ENCODE measurements at regions not wholly inside any gene's neighbourhood (a gene's known extent, or its start where the extent isn't known, plus 50 kb on each side); places are given as distances from the start of the nearest gene placed in this dataset.
"Not testable (repeated sequence)": the region's sequence is repeated elsewhere in the genome, so short reads cannot be mapped to it uniquely, and the experiment has no call there.

DNA sequence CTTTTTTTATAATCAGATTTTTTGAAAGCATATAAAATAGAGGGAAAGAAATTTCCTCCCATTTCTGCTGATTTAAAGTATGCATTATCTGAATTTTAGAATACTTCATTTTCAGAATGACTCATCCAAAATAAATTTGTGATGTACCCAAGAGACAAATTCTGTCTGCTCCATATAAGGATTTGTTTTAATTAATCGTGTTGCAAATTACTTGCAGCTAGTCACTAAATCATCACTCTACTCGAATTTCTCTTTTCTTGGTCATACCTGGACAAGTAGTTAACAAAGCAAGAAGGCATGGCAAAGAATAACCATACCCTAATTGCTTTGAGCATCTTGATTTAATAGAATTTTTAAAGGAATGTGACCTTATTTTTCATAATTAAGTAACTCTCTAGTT is 284.1 kb upstream of the GRAMD2B start:
- DNase-seq, result no peak

DNA sequence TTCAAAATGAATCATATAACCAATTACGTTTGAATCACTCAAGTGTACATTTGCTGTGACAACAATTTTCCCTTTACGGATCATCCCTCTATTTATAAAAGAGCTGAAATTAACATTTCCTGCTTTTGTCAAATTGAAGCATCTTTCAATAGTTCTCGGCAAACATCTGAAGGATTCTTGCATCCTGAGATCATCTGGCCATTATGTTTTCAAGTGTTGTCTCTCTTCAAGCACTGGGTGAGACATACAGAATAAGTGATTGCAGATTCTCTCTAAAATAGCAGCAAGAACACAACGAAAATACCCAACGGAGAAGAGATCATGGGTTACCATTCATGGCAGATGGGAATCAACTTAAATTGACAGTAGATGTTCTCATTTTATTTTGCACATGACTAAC is 283.4 kb upstream of the GRAMD2B start:
- DNase-seq, result no peak

DNA sequence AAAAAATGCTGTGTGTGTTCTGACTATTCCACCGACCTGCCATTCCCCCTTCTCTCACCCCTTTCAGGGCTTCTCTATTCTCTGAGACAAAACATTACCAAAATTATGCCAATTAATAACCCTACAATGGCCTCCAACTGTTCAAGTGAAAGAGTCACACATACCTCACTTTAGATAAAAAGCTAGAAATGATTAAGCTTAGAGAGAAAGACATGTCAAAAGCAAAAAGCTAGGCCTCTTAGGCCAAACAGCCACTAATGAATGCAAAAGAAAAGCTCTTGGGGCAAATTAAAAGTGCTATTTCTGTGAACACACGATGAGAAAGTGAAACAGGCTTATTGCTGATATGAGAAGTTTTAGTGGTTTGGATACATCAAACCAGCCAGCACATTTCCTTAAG is 279.6 kb upstream of the GRAMD2B start:
- no peak for DNase-seq

DNA sequence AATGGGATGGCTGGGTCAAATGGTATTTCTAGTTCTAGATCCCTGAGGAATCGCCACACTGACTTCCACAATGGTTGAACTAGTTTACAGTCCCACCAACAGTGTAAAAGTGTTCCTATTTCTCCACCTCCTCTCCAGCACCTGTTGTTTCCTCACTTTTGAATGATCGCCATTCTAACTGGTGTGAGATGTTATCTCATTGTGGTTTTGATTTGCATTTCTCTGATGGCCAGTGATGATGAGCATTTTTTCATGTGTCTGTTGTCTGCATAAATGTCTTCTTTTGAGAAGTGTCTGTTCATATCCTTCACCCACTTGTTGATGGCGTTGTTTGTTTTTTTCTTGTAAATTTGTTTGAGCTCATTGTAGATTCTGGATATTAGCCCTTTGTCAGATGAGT is 272.9 kb upstream of the GRAMD2B start:
- DNase-seq, result not testable (repeated sequence)

DNA sequence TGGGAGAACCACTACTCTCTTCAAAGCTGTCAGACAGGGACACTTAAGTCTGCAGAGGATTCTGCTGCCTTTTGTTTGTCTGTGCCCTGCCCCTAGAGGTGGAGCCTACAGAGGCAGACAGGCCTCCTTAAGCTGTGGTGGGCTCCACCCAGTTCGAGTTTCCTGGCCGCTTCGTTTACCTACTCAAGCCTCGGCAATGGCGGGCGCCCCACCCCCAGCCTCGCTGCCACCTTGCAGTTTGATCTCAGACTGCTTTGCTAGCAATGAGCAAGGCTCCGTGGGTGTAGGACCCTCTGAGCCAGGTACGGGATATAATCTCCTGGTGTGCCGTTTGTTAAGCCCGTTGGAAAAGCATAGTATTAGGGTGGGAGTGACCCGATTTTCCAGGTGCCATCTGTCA is 267.9 kb upstream of the GRAMD2B start:
- not testable (repeated sequence) for DNase-seq

DNA sequence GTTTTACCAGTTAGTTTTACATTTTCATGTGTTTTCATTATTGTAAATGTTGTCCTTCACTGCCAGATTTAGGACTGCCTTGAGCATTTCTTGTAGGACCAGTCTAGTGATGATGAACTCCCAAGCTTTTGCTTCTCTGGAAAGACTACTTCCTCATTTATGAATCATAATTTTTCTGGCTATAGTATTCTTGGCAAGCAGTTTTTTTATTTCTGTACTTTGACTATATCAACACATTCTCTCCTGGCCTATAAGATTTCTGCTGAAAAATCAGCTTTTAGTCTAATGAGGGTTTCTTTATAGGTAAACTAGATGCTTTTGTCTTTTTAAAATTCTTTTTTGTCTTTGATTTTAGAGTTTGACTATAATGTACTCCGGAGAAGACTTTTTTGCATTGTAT is 256.8 kb upstream of the GRAMD2B start:
- DNase-seq, result no peak

DNA sequence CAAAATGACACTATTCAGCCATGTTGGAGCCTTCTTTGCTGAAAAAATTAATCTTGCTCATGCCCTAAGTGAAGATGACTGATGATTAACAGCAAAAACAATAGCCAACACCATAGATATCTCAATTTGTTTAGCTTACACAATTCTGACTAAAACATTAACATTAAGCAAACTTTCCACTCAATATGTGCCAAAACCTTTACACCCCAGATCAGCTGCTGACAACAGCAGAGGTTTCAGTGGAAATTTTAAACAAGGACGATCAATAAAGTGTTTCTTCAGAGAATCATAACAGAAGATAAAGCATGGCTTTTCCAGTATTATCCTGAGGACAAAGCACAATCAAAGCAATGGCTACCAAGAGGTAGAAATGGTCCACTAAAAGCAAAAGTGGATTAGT is 254.4 kb upstream of the GRAMD2B start:
- no peak for DNase-seq

DNA sequence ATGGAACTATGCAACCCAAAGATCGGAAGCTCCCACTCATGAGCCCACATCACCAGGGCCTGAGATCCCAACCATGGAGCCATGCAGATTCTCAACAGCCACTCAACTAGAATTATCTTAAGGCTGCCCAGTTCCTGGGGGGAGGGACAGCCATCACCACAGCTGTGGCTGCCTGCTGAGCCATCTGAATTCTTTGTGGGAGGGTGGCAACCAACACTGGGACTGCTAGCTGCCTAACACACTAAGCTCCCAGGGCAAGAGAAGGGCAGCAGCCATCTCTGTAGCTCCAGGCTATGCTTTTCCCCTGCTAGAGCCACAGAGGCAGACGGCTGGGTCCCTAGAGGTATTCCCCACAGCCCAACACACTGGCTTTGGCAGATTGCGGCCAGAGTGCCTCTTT is 251.3 kb upstream of the GRAMD2B start:
- DNase-seq, result no peak

DNA sequence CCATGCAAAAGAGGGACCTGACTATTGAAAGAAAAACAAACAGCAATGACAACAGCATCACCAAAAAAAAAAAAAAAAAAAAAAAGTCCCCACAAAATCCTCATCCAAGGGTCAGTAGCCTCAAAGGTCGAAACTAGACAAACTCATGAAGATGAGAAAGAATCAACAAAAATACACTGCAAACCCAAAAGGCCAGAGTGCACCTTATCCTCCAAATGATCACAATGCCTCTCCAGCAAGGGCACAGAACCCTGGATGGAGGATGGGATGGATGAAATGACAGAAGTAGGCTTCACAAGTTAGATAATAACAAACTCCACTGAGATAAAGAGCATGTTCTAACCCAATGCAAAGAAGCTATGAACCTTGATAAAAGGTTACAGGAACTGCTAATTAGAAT is 250.4 kb upstream of the GRAMD2B start:
- no peak for DNase-seq

DNA sequence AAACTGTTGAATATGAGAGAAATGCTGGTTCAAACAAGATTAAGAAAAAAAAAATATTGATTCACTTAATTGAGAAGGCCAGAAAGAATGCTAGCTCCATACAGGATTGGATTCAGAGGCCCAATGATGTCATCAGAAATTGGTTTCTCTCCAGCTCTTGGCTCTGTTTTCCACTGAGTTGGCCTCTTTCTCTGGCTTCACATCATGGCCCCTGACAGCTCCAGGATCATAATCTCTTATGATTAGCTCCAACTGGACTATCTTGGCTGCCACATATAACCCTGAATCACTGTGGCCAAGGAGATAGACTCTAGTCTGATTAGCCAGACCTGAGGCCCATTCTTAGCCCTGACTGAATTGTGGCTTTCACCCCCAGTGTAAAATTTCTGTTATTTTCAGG is 244.7 kb upstream of the GRAMD2B start:
- DNase-seq, result no peak

DNA sequence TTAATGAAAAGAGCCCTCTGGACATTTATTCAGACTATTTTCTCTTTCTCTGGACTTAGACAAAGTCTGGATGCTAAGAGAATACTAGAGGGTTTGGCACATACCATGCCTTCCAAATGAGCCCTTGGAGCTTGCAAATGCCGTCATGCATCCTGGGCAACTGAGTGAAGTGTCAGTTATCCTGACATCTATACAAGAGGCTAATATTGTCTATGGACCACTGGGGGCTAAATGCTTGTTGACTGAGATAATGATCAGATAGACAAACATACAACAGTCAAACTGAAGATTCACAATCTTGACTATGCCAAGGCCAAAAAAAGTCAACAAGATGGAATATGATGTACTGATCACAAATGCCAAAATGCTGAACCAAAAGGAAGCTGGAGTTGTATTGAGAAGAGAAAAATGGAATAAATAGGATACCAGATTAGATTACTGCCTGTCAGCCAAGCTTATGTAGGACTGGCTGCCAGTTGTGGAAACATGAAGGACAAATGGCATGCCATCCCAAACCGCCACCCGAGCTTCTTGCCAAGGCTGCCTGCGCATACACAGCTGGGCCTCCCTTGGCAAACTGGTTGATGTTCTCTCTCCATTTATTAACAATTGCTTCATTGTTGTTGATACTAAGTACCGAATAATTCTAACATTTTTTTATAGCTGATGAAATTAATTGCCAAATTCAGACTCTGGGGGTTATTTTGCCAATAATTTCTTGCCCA is 240.1 kb upstream of the GRAMD2B start:
- DNase-seq, result no peak

DNA sequence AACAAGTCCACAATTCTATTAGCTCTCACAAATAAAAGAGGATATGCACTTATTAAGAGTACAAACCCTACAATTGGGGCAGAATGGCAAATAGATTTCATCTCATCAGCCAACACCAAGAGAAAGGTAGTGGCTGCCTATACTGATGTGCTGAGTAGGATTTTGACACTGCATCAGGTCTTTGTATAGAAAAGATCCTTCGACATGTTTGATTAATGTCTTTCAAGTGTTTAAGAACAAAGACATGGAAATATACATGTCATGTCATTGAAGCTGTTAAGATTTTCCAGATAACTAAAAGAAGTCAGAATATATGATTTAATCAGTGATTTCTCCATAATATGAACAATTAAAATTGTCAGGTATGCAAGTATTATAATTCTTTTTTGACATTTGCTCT is 238.7 kb upstream of the GRAMD2B start:
- DNase-seq, result no peak

DNA sequence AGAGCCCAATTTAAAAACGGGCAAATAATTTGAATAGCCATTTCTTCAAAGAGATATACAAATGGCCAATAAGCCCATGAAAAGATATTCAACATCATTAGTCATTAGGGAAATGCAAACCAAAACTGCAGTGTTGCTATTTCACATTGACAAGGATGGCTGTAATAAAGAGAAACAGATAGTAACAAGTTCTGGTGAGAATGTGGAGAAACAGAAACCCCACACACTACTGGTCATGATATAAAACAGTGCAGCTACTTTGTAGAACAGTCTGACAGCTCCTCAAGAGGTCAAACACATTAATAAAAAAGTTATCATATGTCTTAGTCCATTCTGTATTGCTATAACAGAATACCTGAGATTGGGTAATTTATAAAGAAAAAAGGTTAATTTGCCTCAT is 237.0 kb upstream of the GRAMD2B start:
- DNase-seq, result no peak

DNA sequence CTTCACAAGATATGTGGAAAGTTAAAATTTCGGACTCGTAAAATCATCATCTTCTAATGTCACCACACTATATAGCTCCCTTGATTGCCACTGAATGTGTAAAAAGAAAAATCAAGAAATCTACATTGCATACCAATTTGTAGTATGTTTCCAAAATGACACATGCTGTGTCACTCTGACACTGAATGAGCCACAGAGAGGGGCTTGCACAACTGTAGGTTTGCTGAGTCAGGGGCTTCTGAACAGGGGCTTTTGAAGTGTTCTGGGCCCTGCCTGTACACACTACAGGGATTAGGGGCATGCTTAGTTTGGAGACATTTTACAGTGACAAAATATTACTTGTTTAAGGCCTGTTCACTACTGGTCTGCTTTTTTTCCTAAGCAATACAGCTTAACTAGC is 234.4 kb upstream of the GRAMD2B start:
- DNase-seq, result no peak

DNA sequence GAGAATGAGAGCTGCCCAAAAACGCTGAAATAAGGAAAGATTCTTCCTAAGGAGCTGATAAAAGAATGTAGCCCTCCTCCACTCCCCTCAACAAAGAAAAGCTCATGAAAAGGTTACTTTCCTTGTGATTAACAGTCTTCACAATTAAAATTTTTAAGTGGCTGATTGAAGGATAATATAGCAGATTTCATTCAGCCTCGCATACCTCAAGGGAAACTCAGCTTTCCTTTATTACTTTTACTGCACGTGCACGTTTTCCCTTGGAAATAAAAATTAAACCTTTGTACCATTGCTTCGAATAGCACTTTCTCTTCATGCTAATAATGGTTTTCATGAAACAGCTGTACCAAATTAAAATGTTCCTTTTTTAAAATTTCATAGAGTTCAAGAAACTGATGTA is 234.0 kb upstream of the GRAMD2B start:
- DNase-seq, result no peak

DNA sequence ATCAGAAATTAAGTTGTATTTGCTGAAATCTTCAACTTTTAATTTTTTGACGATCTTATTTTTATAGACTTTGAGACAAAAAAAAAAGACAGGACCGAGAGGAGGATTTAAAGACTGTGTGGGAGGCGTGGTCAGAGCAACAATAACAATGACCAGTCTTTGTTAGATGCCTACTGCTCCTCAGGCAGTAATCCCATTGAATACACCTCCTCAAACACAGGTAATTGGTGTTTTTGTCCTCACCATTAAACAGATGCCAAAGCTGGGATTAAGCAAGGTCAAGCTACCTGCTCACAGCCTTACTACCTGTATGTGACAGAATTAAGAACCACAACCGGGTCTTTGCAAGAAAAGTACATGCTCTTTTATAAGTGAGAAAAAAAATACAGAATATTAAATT is 233.3 kb upstream of the GRAMD2B start:
- no peak for DNase-seq

DNA sequence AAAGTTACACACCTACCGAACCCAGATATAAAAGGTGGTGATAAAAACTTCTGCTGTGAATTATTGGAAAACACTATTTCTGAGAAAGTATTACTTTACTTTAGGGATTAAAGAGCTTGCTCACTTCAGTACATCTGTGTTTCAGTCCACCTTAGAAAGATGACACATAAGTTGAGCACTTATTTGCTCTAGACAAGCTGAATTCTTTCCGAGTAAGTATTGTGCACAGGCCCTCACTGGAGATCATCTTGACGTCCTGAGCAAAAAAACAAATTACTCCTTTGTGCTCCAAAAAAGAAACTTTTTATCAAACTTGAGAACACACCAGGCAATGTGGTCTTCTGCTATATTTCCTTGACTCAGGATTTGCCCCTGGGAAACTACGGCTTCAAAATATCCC is 231.0 kb upstream of the GRAMD2B start:
- no peak for DNase-seq

DNA sequence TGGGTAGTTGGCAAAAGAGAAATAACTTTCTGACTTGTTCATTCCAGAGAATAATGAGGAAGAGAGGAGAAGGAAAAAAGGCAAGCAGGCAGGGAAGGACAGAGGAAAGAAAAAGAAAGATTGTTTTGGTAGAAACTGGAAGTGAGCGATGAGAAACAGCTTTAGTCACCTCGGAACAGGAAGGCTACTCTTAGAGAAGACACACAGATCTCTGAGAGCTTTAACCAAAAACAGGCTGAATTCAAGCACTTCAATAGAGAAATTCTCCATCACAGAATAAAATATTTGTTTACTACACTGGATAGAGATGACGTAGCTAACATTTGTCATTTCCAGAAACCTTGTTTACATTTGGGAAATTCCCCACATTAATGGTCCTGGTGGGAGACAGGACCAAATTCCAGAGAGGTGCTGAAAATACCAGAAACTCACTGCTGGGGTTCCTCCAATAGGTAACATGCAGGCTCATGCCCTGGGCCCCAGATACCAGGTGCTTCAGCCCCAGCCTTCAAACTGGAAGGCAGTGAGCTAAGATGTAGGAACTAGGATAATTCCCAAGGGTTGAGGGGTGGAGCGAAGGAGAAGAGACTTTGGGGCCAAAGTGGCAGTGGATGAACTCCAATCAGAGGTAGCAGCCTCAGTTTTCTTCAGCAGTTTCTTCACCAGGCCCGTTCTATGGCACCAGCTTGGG is 227.7 kb upstream of the GRAMD2B start:
- no peak for DNase-seq

DNA sequence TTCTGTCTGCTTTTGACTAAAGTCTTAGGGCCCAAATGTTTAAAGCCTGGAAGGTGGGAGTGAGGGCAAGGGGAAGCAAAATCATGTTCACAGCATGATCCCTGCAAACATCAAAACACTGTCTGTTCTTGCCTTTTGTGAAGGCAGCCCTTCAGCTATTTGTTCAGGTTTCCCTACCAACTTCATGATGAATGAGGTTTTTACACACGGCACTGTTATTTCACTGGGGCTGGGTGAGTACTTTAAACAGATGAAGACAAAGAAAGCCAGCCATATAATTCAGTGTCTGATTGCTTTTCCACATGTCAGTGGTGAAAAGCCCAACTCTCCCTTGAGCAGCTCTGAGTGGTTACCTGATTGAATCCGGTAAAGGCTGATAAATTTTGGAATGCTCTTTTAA is 224.7 kb upstream of the GRAMD2B start:
- no peak for DNase-seq

DNA sequence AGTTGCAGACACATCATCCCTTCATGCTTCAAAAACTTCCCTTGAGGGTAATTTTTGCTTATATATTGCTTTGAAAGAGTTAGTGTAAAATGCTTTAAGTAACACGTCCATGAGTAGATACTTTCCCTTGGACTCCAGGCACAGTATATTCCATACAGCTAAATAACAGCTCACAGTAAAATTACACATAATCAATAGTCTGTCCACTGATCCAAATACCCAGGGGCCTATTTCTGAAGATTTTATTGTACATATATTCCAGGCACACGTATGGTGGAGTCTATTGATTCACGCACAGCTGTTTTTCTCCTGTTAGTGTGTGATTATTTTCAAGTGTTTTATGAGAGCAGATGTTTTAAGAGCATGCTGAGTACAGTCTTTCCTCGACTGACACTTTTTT is 223.7 kb upstream of the GRAMD2B start:
- no peak for DNase-seq

DNA sequence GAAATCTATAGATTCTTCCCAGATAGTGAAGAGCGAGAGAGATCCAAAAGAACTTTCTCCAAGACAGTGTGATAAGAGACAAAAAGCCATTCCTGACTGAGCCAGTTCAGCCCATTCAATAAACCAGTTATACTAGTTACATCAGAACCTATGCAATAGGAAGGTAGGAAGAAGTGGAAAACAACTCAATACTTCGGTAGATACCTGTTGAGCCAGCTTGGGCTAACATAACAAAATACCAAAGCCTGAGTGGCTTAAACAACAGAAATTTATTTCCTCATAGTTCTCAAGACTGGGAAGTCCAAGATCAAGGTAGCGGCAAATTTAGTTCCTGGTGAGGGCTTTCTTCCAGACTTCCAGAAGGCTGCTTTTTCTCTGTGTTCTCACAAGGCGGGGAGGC is 214.5 kb upstream of the GRAMD2B start:
- DNase-seq, result no peak

DNA sequence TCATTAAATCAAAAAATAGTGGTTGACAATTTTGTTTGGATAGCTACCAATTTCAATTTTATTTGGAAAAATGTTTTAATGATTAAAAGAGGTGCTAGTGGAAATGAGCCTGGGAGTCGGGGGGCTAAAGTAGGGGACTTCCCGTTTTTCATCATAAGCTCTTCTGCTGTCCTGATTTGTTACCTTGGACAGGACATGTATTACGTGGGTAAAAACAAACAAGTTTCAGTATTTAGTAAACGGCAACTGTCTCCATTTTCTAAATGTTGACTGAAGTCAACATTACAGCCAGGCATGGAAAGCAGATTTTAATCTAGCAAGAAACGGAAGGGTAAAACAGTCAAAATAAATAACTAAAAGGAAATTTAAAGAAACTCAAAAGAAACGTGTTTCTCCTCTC is 212.3 kb upstream of the GRAMD2B start:
- no peak for DNase-seq

DNA sequence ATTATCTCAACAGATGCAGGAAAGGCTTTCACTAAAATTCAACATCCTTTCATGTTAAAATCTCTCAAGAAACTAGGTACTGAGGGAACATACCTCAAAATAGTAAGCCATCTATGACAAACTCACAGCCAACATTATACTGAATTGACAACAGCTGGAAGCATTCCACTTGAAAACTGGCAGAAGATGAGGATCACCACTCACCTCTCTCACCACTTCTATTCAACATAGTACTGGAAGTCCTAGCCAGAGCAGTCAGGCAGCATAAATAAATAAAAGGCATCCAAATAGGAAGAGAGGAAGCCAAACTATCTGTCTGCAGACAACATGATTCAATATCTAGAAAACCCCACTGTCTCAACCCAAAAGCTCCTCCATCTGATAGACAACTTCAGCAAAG is 203.6 kb upstream of the GRAMD2B start:
- no peak for DNase-seq

DNA sequence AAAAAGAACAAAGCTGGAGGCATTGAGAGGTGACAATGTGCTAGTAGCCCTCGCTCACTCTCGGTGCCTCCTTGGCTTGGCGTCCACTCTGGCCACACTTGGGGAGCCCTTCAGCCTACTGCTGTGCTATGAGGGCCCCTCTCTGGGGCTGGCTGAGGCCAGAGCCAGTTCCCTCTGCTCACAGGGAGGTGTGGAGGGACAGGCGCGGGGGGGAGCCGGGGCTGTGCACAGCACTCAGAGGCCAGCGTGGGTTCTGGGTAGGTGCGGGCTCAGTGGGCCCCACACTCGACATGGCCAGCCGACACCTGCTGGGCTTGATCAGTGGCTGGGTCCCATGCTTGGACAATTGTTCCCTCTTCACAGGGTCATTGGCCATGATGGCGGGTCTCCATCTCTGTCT is 202.5 kb upstream of the GRAMD2B start:
- DNase-seq, result no peak

DNA sequence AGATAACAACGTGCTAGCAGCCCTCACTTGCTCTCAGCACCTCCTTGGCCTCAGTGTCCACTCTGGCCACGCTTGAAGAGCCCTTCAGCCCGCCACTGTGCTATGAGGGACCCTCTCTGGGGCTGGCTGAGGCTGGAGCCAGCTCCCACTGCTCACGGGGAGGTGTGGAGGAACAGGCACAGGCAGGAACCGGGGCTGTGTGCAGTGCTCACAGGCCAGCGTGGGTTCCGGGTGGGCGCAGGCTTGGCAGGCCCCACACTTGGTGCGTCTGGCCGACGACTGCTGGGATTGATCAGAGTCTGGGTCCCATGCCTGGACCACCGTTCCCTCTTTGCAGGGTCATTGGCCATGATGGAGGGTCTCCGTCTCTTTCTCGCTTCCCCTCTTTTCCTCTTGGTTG is 194.3 kb upstream of the GRAMD2B start:
- no peak for DNase-seq

Measured in islet precursor cell (in vitro differentiated cells).